CD4-positive, alpha-beta T cell (primary cell): ENCODE measurements at regions not wholly inside any gene's neighbourhood (a gene's known extent, or its start where the extent isn't known, plus 50 kb on each side); places are given as distances from the start of the nearest gene placed in this dataset.

Source experiments
- ATAC-seq: fragments of 200-7000 bp; cut with Tn5 transposase; one replicate; pipeline ENCODE4 v1.10.0; 2022; ENCODE audit warnings: mild to moderate bottlenecking; ENCODE audit not compliant: poor library complexity
- CTCF ChIA-PET: fragments of 350-600 bp; sonication (Branson Sonifier 250); formaldehyde crosslinking; loops from one replicate; lab custom pipeline; 2021; ENCODE audit warnings: antibody characterized with exemption, inconsistent platforms; lab: Charles Lee
- POLR2A ChIA-PET: fragments of 350-600 bp; sonication (Branson Sonifier 250); formaldehyde crosslinking; loops from one replicate; lab custom pipeline; 2021; ENCODE audit warnings: antibody characterized with exemption, inconsistent platforms; lab: Charles Lee
- DNase-seq, 14 experiments: peaks; one replicate each; pipeline ENCODE4 v3.0.0-alpha.2; 2013 to 2020; ENCODE audit warnings: mixed read lengths in 2 of 14
- H3K27ac ChIP-seq, 2 donors: one replicate each; pipeline versions ENCODE4 v1.5.1 to v1.7.0; 2013; ENCODE audit warnings: low read length in 2 of 2, low read depth in 1 of 2, mild to moderate bottlenecking in 1 of 2
- H3K27me3 ChIP-seq, 2 experiments: 1 replicate in 1 of 2; 2 replicates in 1 of 2; pipeline versions ENCODE4 v1.6.1 to v1.7.0; 2013; ENCODE audit warnings: low read length in 2 of 2, control low read depth in 1 of 2, mild to moderate bottlenecking in 1 of 2, moderate library complexity in 1 of 2; ENCODE audit not compliant: insufficient read depth in 2 of 2, control insufficient read depth in 1 of 2
- H3K36me3 ChIP-seq: one replicate; pipeline ENCODE4 v1.6.1; 2013; ENCODE audit warnings: low read length, control low read depth; ENCODE audit not compliant: insufficient read depth
- H3K4me1 ChIP-seq: one replicate; pipeline ENCODE4 v1.6.1; 2013; ENCODE audit warnings: low read length, control low read depth; ENCODE audit not compliant: insufficient read depth
- H3K4me3 ChIP-seq: one replicate; pipeline ENCODE4 v1.5.1; 2013; ENCODE audit warnings: mild to moderate bottlenecking, low read length, moderate library complexity
- H3K9me3 ChIP-seq, 2 experiments: 1 replicate in 1 of 2; 2 replicates in 1 of 2; pipeline versions ENCODE4 v1.6.1 to v1.7.0; 2013; ENCODE audit warnings: low read length in 2 of 2, mild to moderate bottlenecking in 2 of 2, control low read depth in 1 of 2, moderate library complexity in 1 of 2; ENCODE audit not compliant: control insufficient read depth in 1 of 2, insufficient read depth in 1 of 2
- H3K27ac Mint-ChIP-seq: one replicate; pipeline ENCODE4 v1.8.0; 2020; ENCODE audit warnings: mixed read lengths
- H3K27me3 Mint-ChIP-seq: one replicate; pipeline ENCODE4 v1.8.0; 2021; ENCODE audit warnings: mixed read lengths
- H3K36me3 Mint-ChIP-seq: one replicate; pipeline ENCODE4 v1.8.0; 2021; ENCODE audit warnings: low read depth, mixed read lengths
- H3K4me1 Mint-ChIP-seq: one replicate; pipeline ENCODE4 v1.8.0; 2021; ENCODE audit warnings: low read depth, mixed read lengths
- H3K4me3 Mint-ChIP-seq: one replicate; pipeline ENCODE4 v1.8.0; 2020; ENCODE audit warnings: mild to moderate bottlenecking, mixed read lengths
- H3K9me3 Mint-ChIP-seq: one replicate; pipeline ENCODE4 v1.8.0; 2020; ENCODE audit warnings: mixed read lengths
- CTCF ChIP-seq: fragments of 200-600 bp; IDR thresholded peaks from one replicate; pipeline ENCODE4 v1.8.0; 2022; ENCODE audit warnings: antibody characterized with exemption, mild to moderate bottlenecking
- intact Hi-C, 2 experiments: fragments of 100-400 bp; cut with DNase I in 1 of 2; cut with micrococcal nuclease in 1 of 2; formaldehyde crosslinking; loops; one replicate each; pipeline versions ENCODE4 v1.15.1 to v1.9.0; 2023 to 2025; cut with DNase I, micrococcal nuclease

- CTCF ChIA-PET = no interaction called here
- intact Hi-C loops = no loop called here
Measured at GRCh38 chr7:97513326-97513725, 218.6 kb upstream of the TAC1 start.

GRCh38 chr7:97541188-97541587, 190.7 kb upstream of the TAC1 start:
- no peak for TF ChIP-seq CTCF
- CTCF ChIA-PET = no interaction called here
- POLR2A ChIA-PET = no interaction called here
- H3K36me3 Mint-ChIP-seq = no peaks in the 10 kb centered on the region
- peaks cover 0 to 7% of the 10 kb centered on the region in 2 experiments for H3K9me3 ChIP-seq
- ATAC-seq (no peak), DNase-seq (no peak)
- no peaks in the 10 kb centered on the region for H3K4me1 Mint-ChIP-seq
- H3K4me1 ChIP-seq = no peaks in the 10 kb centered on the region
- H3K27ac ChIP-seq = no peak overlapping the region
- H3K27me3 Mint-ChIP-seq = no peaks in the 10 kb centered on the region
- no peaks in the 10 kb centered on the region for H3K36me3 ChIP-seq
- H3K9me3 Mint-ChIP-seq = peaks cover 5% of the 10 kb centered on the region
- intact Hi-C loops = no loop called here
- no peaks in the 10 kb centered on the region for H3K27me3 ChIP-seq
- H3K27ac Mint-ChIP-seq = no peak overlapping the region
- no peak overlapping the region for H3K4me3 ChIP-seq
- no peak overlapping the region for H3K4me3 Mint-ChIP-seq

More at GRCh38 chr7:97513326-97513725, 218.6 kb upstream of the TAC1 start:
- DNase-seq = no peak
- no peaks in the 10 kb centered on the region for H3K4me1 Mint-ChIP-seq
- H3K4me3 Mint-ChIP-seq = no peak overlapping the region
- no peak for ATAC-seq
- H3K36me3 ChIP-seq = no peaks in the 10 kb centered on the region
- H3K4me1 ChIP-seq = no peaks in the 10 kb centered on the region
- no peak overlapping the region for H3K4me3 ChIP-seq
- POLR2A ChIA-PET = no interaction called here
- no peak for TF ChIP-seq CTCF
- H3K9me3 ChIP-seq = no peaks in the 10 kb centered on the region
- no peaks in the 10 kb centered on the region for H3K9me3 Mint-ChIP-seq
- H3K27me3 Mint-ChIP-seq = peaks cover 11% of the 10 kb centered on the region
- H3K27ac ChIP-seq = no peak overlapping the region
- no peak overlapping the region for H3K27ac Mint-ChIP-seq
- no peaks in the 10 kb centered on the region for H3K36me3 Mint-ChIP-seq
- peaks cover 0 to 6% of the 10 kb centered on the region in 2 experiments for H3K27me3 ChIP-seq

GRCh38 chr7:97555857-97556421, 175.9 kb upstream of the TAC1 start:
- H3K36me3 Mint-ChIP-seq = no peaks in the 10 kb centered on the region
- ChIA-PET CTCF (no interaction called here), POLR2A (no interaction called here)
- H3K4me1 Mint-ChIP-seq = no peaks in the 10 kb centered on the region
- no peak overlapping the region for H3K4me3 ChIP-seq
- H3K4me1 ChIP-seq = no peaks in the 10 kb centered on the region
- no peak overlapping the region for H3K4me3 Mint-ChIP-seq
- ATAC-seq = no peak
- peaks cover 17% of the 10 kb centered on the region for H3K9me3 Mint-ChIP-seq
- H3K27me3 Mint-ChIP-seq = no peaks in the 10 kb centered on the region
- no peak for TF ChIP-seq CTCF
- H3K27ac ChIP-seq = no peak overlapping the region
- H3K27ac Mint-ChIP-seq = no peak overlapping the region
- H3K36me3 ChIP-seq = no peaks in the 10 kb centered on the region
- no peaks in the 10 kb centered on the region for H3K27me3 ChIP-seq
- peaks cover 0 to 8% of the 10 kb centered on the region in 2 experiments for H3K9me3 ChIP-seq
- intact Hi-C loops = no loop called here
- no peak for DNase-seq
